HEK293 (cell line): ENCODE measurements at regions not wholly inside any gene's neighbourhood (a gene's known extent, or its start where the extent isn't known, plus 50 kb on each side); places are given as distances from the start of the nearest gene placed in this dataset.

Experiments used
- CTCF ChIA-PET: fragments of 350-600 bp; formaldehyde crosslinking; extraction: SDS; loops from one replicate; lab custom pipeline; 2021; ENCODE audit warnings: antibody characterized with exemption; lab: Yijun Ruan, JAX
- POLR2A ChIA-PET: fragments of 300-600 bp; formaldehyde crosslinking; extraction: SDS; loops from one replicate; lab custom pipeline; 2020; ENCODE audit warnings: antibody characterized with exemption, inconsistent platforms; lab: Yijun Ruan, JAX
- H3K27ac ChIP-seq: fragments of 200-500 bp; sonication (Bioruptor generic); 2 replicates; pipeline ENCODE4 v1.5.1; 2014; ENCODE audit warnings: low read depth, low read length, control low read depth, inconsistent platforms; ENCODE audit errors: extremely low read depth
- H3K36me3 ChIP-seq, 2 experiments: fragments of 200-500 bp in 1 of 2; sonication (Bioruptor generic) in 1 of 2; 1 replicate in 1 of 2; 2 replicates in 1 of 2; pipeline ENCODE4 v1.5.1; 2014 to 2017; ENCODE audit warnings: inconsistent platforms in 2 of 2, low read length in 2 of 2; ENCODE audit not compliant: control insufficient read depth in 2 of 2, insufficient read depth in 1 of 2
- H3K4me1 ChIP-seq: fragments of 200-500 bp; sonication (Bioruptor generic); 2 replicates; pipeline ENCODE4 v1.5.1; 2014; ENCODE audit warnings: mild to moderate bottlenecking, low read length, inconsistent platforms; ENCODE audit not compliant: control insufficient read depth, insufficient read depth
- H3K4me3 ChIP-seq: 2 replicates; pipeline ENCODE4 v1.5.1; 2011; ENCODE audit warnings: low read depth, mild to moderate bottlenecking, control low read depth, low read length, moderate library complexity
- H3K9me3 ChIP-seq: fragments of 200-500 bp; sonication (Bioruptor generic); 2 replicates; pipeline ENCODE4 v1.5.1; 2014; ENCODE audit warnings: low read depth, low read length, inconsistent platforms; ENCODE audit not compliant: control insufficient read depth, insufficient read depth
- FEZF1 ChIP-seq: fragments of 450-650 bp; formaldehyde crosslinking; IDR thresholded peaks from 2 replicates; pipeline ENCODE4 v1.5.1; 2016; ENCODE audit warnings: missing biosample characterization, missing genetic modification characterization
- KLF7 ChIP-seq: fragments of 450-650 bp; formaldehyde crosslinking; IDR thresholded peaks from 2 replicates; pipeline ENCODE4 v1.5.1; 2016; ENCODE audit warnings: missing biosample characterization, missing genetic modification characterization, borderline replicate concordance
- SP7 ChIP-seq: fragments of 450-650 bp; formaldehyde crosslinking; IDR thresholded peaks from 2 replicates; pipeline ENCODE4 v1.5.1; 2016; ENCODE audit warnings: missing biosample characterization, missing genetic modification characterization
- ZBTB1 ChIP-seq: fragments of 450-650 bp; formaldehyde crosslinking; IDR thresholded peaks from 2 replicates; pipeline ENCODE4 v1.5.1; 2016; ENCODE audit warnings: missing biosample characterization, missing genetic modification characterization
- ZBTB7A ChIP-seq: fragments of 450-650 bp; formaldehyde crosslinking; IDR thresholded peaks from 2 replicates; pipeline ENCODE4 v1.5.1; 2016; ENCODE audit warnings: low read depth, missing biosample characterization, missing genetic modification characterization
- ZFHX2 ChIP-seq: fragments of 450-650 bp; formaldehyde crosslinking; conservative IDR thresholded peaks from 2 replicates; pipeline ENCODE4 v1.5.1; 2016; ENCODE audit warnings: missing biosample characterization, missing genetic modification characterization
- ZFP69B ChIP-seq: fragments of 450-650 bp; formaldehyde crosslinking; IDR thresholded peaks from 2 replicates; pipeline ENCODE4 v1.5.1; 2016; ENCODE audit warnings: missing biosample characterization, missing genetic modification characterization
- ZNF184 ChIP-seq: fragments of 450-650 bp; IDR thresholded peaks from 2 replicates; pipeline ENCODE4 v1.5.1; 2018; ENCODE audit warnings: missing biosample characterization, mild to moderate bottlenecking, missing genetic modification characterization
- ZNF501 ChIP-seq: fragments of 450-650 bp; formaldehyde crosslinking; IDR thresholded peaks from 2 replicates; pipeline ENCODE4 v1.5.1; 2016; ENCODE audit warnings: missing biosample characterization, missing genetic modification characterization
- ZNF548 ChIP-seq: fragments of 450-650 bp; formaldehyde crosslinking; IDR thresholded peaks from 2 replicates; pipeline ENCODE4 v1.5.1; 2016; ENCODE audit warnings: missing biosample characterization, missing genetic modification characterization
- ZNF558 ChIP-seq: fragments of 450-650 bp; formaldehyde crosslinking; IDR thresholded peaks from 2 replicates; pipeline ENCODE4 v1.5.1; 2016; ENCODE audit warnings: missing biosample characterization, missing genetic modification characterization
- ZNF660 ChIP-seq: fragments of 450-650 bp; IDR thresholded peaks from 2 replicates; pipeline ENCODE4 v1.5.1; 2018; ENCODE audit warnings: missing biosample characterization, mild to moderate bottlenecking, missing genetic modification characterization
- ZNF670 ChIP-seq: fragments of 450-650 bp; formaldehyde crosslinking; IDR thresholded peaks from 2 replicates; pipeline ENCODE4 v1.5.1; 2016; ENCODE audit warnings: missing biosample characterization, missing genetic modification characterization, low read depth
- ZSCAN16 ChIP-seq: fragments of 450-650 bp; formaldehyde crosslinking; IDR thresholded peaks from 2 replicates; pipeline ENCODE4 v1.5.1; 2016; ENCODE audit warnings: missing biosample characterization, missing genetic modification characterization
- ZXDB ChIP-seq: fragments of 450-650 bp; formaldehyde crosslinking; IDR thresholded peaks from 2 replicates; pipeline ENCODE4 v1.5.1; 2016; ENCODE audit warnings: missing biosample characterization, missing genetic modification characterization
- TF ChIP-seq, protein P1 (sequence below): fragments of 450-650 bp; formaldehyde crosslinking; IDR thresholded peaks from 2 replicates; pipeline ENCODE4 v1.5.1; 2016; ENCODE audit warnings: missing biosample characterization, missing genetic modification characterization
- TF ChIP-seq, protein P2 (sequence below): fragments of 450-650 bp; formaldehyde crosslinking; IDR thresholded peaks from 2 replicates; pipeline ENCODE4 v1.5.1; 2017; ENCODE audit warnings: missing biosample characterization, missing genetic modification characterization
- TF ChIP-seq, protein P3 (sequence below): fragments of 450-650 bp; formaldehyde crosslinking; IDR thresholded peaks from 2 replicates; pipeline ENCODE4 v1.5.1; 2016; ENCODE audit warnings: missing biosample characterization, missing genetic modification characterization

DNA sequence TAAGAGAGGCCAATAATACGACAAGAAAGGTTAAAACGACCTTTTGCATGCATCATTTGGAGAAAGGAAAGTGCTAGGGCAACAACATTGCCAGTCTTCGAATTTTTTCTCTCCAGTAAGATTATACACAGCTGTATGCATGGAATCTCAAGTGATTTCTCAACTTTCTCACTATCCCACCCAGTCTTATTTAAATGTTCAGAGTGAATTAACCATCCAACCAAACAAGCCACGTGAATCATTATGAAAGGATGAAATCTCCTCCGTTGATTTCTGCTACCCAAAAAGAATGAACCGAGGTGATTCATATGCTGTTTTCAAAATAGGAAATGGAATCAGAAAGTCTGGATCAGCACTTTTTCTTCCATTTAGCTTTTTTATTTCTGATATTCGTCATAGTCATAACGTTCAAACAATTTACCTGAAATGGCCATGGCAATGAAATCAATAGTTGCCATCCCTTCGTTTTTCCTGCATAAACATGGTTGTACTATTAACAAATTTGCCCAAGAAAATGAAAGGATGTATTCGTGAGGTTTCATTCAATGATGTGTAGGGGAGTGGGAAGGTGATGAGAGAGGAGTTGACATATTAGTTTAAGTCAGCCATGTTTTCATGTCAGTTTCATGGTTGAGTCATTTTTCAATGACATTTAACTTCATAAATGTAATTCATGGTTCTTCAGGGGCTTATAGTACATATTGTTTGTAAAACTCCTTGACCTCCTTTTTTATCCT is 170.9 kb upstream of the WWC1 start:
- CTCF ChIA-PET = interaction anchor here (1.1 kb wide), 1 partner anchor 12 kb away, joined by 4 read pairs; no protein-coding TSS in a partner anchor
- POLR2A ChIA-PET = no interaction called here
- H3K27ac ChIP-seq = no peak overlapping the region
- no peaks in the 10 kb centered on the region for H3K9me3 ChIP-seq
- no peaks in the 10 kb centered on the region for H3K4me1 ChIP-seq
- TF ChIP-seq KLF7 (tag by site-specific recombination) (no peak), ZNF558 (tag by site-specific recombination) (no peak), ZFP69B (no peak), FEZF1 (tag by site-specific recombination) (no peak), ZNF184 (tag by site-specific recombination) (no peak), ZSCAN16 (no peak), ZBTB7A (tag by site-specific recombination) (no peak), ZXDB (tag by site-specific recombination) (no peak), SP7 (tag by site-specific recombination) (no peak)
- TF ChIP-seq, protein P1, sequence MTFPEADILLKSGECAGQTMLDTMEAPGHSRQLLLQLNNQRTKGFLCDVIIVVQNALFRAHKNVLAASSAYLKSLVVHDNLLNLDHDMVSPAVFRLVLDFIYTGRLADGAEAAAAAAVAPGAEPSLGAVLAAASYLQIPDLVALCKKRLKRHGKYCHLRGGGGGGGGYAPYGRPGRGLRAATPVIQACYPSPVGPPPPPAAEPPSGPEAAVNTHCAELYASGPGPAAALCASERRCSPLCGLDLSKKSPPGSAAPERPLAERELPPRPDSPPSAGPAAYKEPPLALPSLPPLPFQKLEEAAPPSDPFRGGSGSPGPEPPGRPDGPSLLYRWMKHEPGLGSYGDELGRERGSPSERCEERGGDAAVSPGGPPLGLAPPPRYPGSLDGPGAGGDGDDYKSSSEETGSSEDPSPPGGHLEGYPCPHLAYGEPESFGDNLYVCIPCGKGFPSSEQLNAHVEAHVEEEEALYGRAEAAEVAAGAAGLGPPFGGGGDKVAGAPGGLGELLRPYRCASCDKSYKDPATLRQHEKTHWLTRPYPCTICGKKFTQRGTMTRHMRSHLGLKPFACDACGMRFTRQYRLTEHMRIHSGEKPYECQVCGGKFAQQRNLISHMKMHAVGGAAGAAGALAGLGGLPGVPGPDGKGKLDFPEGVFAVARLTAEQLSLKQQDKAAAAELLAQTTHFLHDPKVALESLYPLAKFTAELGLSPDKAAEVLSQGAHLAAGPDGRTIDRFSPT (tag by site-specific recombination) = no peak
- TF ChIP-seq, all 188 proteins: peak for 0
- Histone ChIP-seq H3K36me3 (no peaks in the 10 kb centered on the region), H3K4me3 (no peak overlapping the region)

DNA sequence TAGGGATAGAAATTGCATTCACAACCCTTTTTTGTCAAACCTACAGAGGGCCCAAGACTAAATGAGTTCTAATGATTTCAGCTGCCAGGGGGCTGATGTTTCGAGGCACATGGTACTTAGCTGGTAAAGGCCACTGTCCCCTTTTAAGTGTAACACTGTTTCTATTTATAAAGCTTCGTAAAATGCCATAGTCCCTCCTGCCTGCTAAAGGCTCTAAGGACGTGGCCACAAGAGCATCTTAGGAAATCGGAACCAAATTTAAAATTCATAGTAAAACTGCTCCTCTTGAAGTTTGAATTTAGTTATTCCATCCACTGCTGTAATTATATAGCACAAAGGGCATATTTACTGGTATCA is 170.3 kb upstream of the WWC1 start:
- no peaks in the 10 kb centered on the region for H3K9me3 ChIP-seq
- ChIA-PET CTCF (interaction anchor here (0.7 to 1.1 kb wide), 2 partner anchors 8 to 11 kb away, joined by 3 to 4 read pairs; no protein-coding TSS in a partner anchor), POLR2A (no interaction called here)

More for the DNA sequence above, 170.3 kb upstream of the WWC1 start:
- TF ChIP-seq ZNF501 (no peak), ZNF548 (tag by site-specific recombination) (no peak), ZNF670 (tag by site-specific recombination) (no peak), ZBTB1 (no peak), ZFHX2 (tag by site-specific recombination) (no peak), ZNF660 (no peak), SP7 (tag by site-specific recombination) (no peak)
- TF ChIP-seq, protein P2, sequence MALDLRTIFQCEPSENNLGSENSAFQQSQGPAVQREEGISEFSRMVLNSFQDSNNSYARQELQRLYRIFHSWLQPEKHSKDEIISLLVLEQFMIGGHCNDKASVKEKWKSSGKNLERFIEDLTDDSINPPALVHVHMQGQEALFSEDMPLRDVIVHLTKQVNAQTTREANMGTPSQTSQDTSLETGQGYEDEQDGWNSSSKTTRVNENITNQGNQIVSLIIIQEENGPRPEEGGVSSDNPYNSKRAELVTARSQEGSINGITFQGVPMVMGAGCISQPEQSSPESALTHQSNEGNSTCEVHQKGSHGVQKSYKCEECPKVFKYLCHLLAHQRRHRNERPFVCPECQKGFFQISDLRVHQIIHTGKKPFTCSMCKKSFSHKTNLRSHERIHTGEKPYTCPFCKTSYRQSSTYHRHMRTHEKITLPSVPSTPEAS (tag by site-specific recombination) = no peak
- TF ChIP-seq, protein P3, sequence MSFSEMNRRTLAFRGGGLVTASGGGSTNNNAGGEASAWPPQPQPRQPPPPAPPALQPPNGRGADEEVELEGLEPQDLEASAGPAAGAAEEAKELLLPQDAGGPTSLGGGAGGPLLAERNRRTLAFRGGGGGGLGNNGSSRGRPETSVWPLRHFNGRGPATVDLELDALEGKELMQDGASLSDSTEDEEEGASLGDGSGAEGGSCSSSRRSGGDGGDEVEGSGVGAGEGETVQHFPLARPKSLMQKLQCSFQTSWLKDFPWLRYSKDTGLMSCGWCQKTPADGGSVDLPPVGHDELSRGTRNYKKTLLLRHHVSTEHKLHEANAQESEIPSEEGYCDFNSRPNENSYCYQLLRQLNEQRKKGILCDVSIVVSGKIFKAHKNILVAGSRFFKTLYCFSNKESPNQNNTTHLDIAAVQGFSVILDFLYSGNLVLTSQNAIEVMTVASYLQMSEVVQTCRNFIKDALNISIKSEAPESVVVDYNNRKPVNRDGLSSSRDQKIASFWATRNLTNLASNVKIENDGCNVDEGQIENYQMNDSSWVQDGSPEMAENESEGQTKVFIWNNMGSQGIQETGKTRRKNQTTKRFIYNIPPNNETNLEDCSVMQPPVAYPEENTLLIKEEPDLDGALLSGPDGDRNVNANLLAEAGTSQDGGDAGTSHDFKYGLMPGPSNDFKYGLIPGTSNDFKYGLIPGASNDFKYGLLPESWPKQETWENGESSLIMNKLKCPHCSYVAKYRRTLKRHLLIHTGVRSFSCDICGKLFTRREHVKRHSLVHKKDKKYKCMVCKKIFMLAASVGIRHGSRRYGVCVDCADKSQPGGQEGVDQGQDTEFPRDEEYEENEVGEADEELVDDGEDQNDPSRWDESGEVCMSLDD = no peak
- Histone ChIP-seq H3K4me1 (no peaks in the 10 kb centered on the region), H3K4me3 (no peak overlapping the region), H3K36me3 (no peaks in the 10 kb centered on the region), H3K27ac (no peak overlapping the region)
